NOMO-1 treated with dmso at 0.1 percent for 144 hours (cell line): ENCODE measurements at regions not wholly inside any gene's neighbourhood (a gene's known extent, or its start where the extent isn't known, plus 50 kb on each side); places are given as distances from the start of the nearest gene placed in this dataset.
"Not testable (repeated sequence)": the region's sequence is repeated elsewhere in the genome, so short reads cannot be mapped to it uniquely, and the experiment has no call there.

Experiments used
- DNase-seq: peaks from one replicate; lab custom pipeline; 2025; ENCODE audit not compliant: unreplicated experiment; lab: John Stamatoyannopoulos, UW

GRCh38 chr10:52966904-52967303 is 194.3 kb upstream of the MBL2 start:
- no peak for DNase-seq

- DNase-seq = peak; percentile 45
Measured at GRCh38 chr10:52965938-52966401, 193.4 kb upstream of the MBL2 start.

- DNase-seq = no peak
Measured at GRCh38 chr10:52965509-52965908, 192.9 kb upstream of the MBL2 start.

- DNase-seq = no peak
Measured at GRCh38 chr10:52961323-52961722, 188.7 kb upstream of the MBL2 start.

- DNase-seq = no peak
Measured at GRCh38 chr10:52959810-52960209, 187.2 kb upstream of the MBL2 start.

GRCh38 chr10:52956861-52957260 is 184.3 kb upstream of the MBL2 start:
- DNase-seq = no peak

GRCh38 chr10:52956461-52956860 is 183.9 kb upstream of the MBL2 start:
- no peak for DNase-seq

GRCh38 chr10:52955337-52955736 is 182.8 kb upstream of the MBL2 start:
- no peak for DNase-seq

GRCh38 chr10:52954407-52954806 is 181.8 kb upstream of the MBL2 start:
- no peak for DNase-seq

- DNase-seq = no peak
Measured at GRCh38 chr10:52952391-52953055, 179.9 kb upstream of the MBL2 start.

GRCh38 chr10:52951824-52952223 is 179.2 kb upstream of the MBL2 start:
- peak; percentile 44 for DNase-seq

GRCh38 chr10:52950578-52950977 is 178.0 kb upstream of the MBL2 start:
- DNase-seq = no peak

- no peak for DNase-seq
Measured at GRCh38 chr10:52949899-52950298, 177.3 kb upstream of the MBL2 start.

- DNase-seq = no peak
Measured at GRCh38 chr10:52946486-52946885, 173.9 kb upstream of the MBL2 start.

- DNase-seq = not testable (repeated sequence)
Measured at GRCh38 chr10:52945521-52945920, 172.9 kb upstream of the MBL2 start.

GRCh38 chr10:52940921-52941320 is 168.3 kb upstream of the MBL2 start:
- DNase-seq = no peak

GRCh38 chr10:52939894-52940293 is 167.3 kb upstream of the MBL2 start:
- no peak for DNase-seq

GRCh38 chr10:52933748-52934147 is 161.2 kb upstream of the MBL2 start:
- no peak for DNase-seq

GRCh38 chr10:52927678-52928077 is 155.1 kb upstream of the MBL2 start:
- DNase-seq = no peak

- DNase-seq = no peak
Measured at GRCh38 chr10:52923520-52923919, 150.9 kb upstream of the MBL2 start.

- DNase-seq = no peak
Measured at GRCh38 chr10:52918714-52919305, 146.2 kb upstream of the MBL2 start.

GRCh38 chr10:52915391-52915790 is 142.8 kb upstream of the MBL2 start:
- no peak for DNase-seq

GRCh38 chr10:52911163-52911562 is 138.6 kb upstream of the MBL2 start:
- DNase-seq = no peak
